Naive B cell (primary cell): ENCODE measurements at regions not wholly inside any gene's neighbourhood (a gene's known extent, or its start where the extent isn't known, plus 50 kb on each side); places are given as distances from the start of the nearest gene placed in this dataset.

Source experiments
- ATAC-seq, 2 donors: fragments of 150-1000 bp; cut with Tn5 transposase; 2 replicates each; pipeline ENCODE4 v1.10.0; 2021; ENCODE audit warnings: low read depth in 2 of 2, mild to moderate bottlenecking in 2 of 2, moderate library complexity in 2 of 2
- DNase-seq: peaks from one replicate; pipeline ENCODE4 v3.0.0; 2022
- H3K27ac Mint-ChIP-seq, 6 donors: one replicate each; pipeline ENCODE4 v1.8.0; 2020 to 2022; ENCODE audit warnings: mild to moderate bottlenecking in 6 of 6, mixed read lengths in 6 of 6, moderate library complexity in 5 of 6, inconsistent platforms in 2 of 6
- H3K27me3 Mint-ChIP-seq, 3 donors: one replicate each; pipeline ENCODE4 v1.8.0; 2021 to 2022; ENCODE audit warnings: mixed read lengths in 3 of 3, mild to moderate bottlenecking in 1 of 3
- H3K36me3 Mint-ChIP-seq, 2 donors: one replicate each; pipeline ENCODE4 v1.8.0; 2020 to 2022; ENCODE audit warnings: mixed read lengths in 2 of 2, inconsistent platforms in 1 of 2, mild to moderate bottlenecking in 1 of 2
- H3K4me1 Mint-ChIP-seq, 3 donors: one replicate each; pipeline ENCODE4 v1.8.0; 2020 to 2022; ENCODE audit warnings: mixed read lengths in 3 of 3, inconsistent platforms in 1 of 3, mild to moderate bottlenecking in 1 of 3, moderate library complexity in 1 of 3
- H3K4me3 Mint-ChIP-seq, 8 donors: one replicate each; pipeline ENCODE4 v1.8.0; 2020 to 2022; ENCODE audit warnings: mild to moderate bottlenecking in 8 of 8, mixed read lengths in 8 of 8, moderate library complexity in 8 of 8, inconsistent platforms in 2 of 8
- H3K9me3 Mint-ChIP-seq, 7 donors: one replicate each; pipeline ENCODE4 v1.8.0; 2020 to 2022; ENCODE audit warnings: mixed read lengths in 7 of 7, mild to moderate bottlenecking in 5 of 7, inconsistent platforms in 2 of 7, moderate library complexity in 1 of 7

DNA sequence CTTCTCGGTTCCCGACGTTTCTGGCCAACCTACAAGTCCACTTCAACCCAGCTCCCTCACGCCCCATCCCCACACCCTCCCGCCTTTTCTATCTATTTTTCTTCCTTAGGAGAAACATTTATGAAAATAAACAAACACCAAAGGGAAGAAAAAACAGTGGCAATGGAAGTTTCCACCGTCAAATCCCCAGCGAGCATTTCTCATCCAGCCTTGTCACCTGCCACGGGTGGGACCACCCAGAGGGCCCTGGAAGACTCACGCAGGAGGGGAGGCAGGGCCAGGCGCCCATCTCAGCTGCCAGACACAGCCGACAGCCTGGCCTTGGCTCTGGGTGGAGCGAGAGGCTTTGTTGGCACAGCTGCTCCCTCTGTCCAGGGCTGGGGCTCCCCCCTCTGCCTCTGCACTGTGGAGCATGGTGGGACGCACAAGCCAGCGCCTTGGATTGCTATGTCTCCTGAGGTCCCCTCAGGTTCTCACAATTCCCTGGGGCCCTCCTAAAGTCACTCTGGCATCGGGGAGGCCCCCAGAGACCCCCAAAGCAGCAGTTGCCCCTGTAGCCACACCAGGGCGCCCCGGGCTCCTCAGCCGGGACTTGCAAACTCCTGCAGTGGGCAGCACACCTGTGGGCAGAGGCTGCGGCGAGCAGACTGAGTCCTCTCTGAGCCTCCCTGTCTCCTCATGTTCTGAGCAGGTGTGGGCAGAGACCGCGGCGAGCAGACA is 395.7 kb upstream of the SALL3 start:
- Mint-ChIP-seq H3K27me3 (no peaks in the 10 kb centered on the region), H3K4me1 (no peaks in the 10 kb centered on the region), H3K36me3 (no peaks in the 10 kb centered on the region), H3K27ac (no peak overlapping the region), H3K4me3 (no peak overlapping the region), H3K9me3 (peaks cover 0 to 2% (median 0%) of the 10 kb centered on the region in 7 donors)
- ATAC-seq = no peak
- DNase-seq = no peak

DNA sequence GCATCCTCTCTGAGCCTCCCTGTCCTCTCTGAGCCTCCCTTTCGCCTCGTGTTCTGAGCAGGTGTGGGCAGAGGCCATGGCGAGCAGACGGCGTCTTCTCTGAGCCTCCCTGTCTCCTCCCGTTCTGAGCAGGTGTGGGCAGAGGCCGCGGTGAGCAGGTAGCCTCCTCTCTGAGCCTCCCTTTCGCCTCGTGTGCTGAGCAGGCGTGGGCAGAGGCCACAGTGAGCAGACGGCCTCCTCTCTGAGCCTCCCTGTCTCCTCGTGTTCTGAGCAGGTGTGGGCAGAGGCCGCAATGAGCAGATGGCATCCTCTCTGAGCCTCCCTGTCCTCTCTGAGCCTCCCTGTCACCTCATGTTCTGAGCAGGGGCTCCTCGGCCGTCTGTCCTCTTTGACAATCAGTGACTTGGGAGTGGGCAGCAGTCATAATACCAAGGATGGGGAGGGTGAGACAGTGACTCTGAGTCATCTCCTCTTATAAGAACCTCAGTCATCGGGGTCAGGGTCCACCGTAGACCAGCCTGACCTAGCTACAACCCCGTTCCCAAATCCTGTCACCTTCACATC is 395.1 kb upstream of the SALL3 start:
- DNase-seq (no peak), ATAC-seq (no peak)
- Mint-ChIP-seq H3K4me3 (peak overlapping the region in 1 of 8 donors; percentile 47), H3K27ac (no peak overlapping the region), H3K27me3 (no peaks in the 10 kb centered on the region), H3K36me3 (no peaks in the 10 kb centered on the region), H3K4me1 (no peaks in the 10 kb centered on the region), H3K9me3 (peaks cover 0 to 2% (median 0%) of the 10 kb centered on the region in 7 donors)

GRCh38 chr18:78586586-78586985 is 393.0 kb upstream of the SALL3 start:
- Mint-ChIP-seq H3K4me1 (no peaks in the 10 kb centered on the region), H3K36me3 (no peaks in the 10 kb centered on the region), H3K27ac (no peak overlapping the region), H3K4me3 (no peak overlapping the region), H3K27me3 (no peaks in the 10 kb centered on the region), H3K9me3 (peaks cover 0 to 18% (median 0%) of the 10 kb centered on the region in 7 donors)
- ATAC-seq (no peak), DNase-seq (no peak)

DNA sequence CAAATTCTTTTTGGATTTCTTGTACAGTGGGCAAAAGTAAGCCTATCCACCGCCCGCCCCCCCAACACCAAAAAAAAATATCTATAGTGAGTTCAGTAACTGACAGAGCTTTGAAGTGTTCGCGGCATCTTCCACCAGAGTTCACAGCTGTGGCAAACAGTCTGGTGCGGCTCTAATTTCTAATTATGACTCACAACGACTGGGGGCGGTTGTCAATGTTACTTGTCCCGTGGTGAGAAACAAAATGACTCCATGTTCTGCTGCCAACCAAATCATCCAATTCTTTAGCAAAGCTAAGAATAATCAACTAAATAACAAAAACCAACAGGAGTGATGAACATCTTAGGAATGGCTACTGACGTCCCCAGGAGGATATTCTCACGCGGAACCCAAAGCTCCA is 392.5 kb upstream of the SALL3 start:
- no peak overlapping the region for H3K27ac Mint-ChIP-seq
- no peaks in the 10 kb centered on the region for H3K36me3 Mint-ChIP-seq
- H3K9me3 Mint-ChIP-seq = peaks cover 0 to 23% (median 2%) of the 10 kb centered on the region in 7 donors
- no peak overlapping the region for H3K4me3 Mint-ChIP-seq
- DNase-seq = no peak
- H3K4me1 Mint-ChIP-seq = no peaks in the 10 kb centered on the region
- no peak for ATAC-seq
- no peaks in the 10 kb centered on the region for H3K27me3 Mint-ChIP-seq

DNA sequence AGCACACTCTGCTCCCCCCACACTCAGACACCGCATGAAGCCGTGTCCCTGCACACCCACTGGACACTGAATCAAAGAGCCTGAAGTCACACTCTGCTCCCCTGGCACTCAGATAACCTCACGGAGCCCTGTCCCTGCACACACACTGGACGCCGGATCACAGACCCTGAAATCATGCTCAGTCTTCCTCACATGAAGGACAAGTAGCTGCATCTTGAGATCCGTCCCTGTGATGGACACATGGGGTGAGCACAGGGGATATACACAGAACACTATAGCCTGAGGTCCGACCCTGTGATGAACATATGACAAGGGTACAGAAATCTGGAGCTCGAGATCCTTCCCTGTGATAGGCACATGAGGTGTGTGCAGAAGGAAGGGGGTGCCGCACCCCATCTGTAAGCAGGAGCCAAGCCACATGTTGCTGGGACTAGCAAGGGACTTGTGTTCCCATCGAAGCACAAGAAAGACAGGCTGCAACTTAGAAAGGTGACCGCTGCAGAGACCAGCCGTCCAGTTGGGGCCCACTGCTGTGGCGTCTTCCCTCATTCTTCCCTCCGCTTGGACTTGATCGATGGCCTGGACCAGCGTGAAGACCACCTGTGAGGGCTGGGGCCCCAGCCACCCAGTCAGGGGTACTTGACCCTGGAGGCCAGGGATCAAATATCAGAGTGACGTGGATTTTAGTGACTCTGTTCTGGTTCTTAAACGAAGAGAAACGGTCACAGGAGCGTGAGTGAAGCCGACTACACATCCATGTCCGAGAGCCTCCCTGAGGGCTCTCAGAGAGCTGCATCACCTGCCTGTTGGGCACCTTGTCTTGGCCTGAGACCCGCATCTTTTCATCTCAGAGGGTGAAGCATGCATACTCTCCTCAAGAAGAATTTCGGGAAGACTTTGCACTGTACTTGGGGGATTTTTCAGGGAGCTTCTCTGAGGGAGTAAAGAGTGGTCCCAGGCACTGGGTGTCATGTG is 391.7 kb upstream of the SALL3 start:
- no peaks in the 10 kb centered on the region for H3K4me1 Mint-ChIP-seq
- H3K4me3 Mint-ChIP-seq = no peak overlapping the region
- H3K27ac Mint-ChIP-seq = no peak overlapping the region
- DNase-seq (no peak), ATAC-seq (no peak)
- H3K27me3 Mint-ChIP-seq = no peaks in the 10 kb centered on the region
- H3K9me3 Mint-ChIP-seq = peaks cover 0 to 29% (median 3%) of the 10 kb centered on the region in 7 donors
- H3K36me3 Mint-ChIP-seq = no peaks in the 10 kb centered on the region

GRCh38 chr18:78589916-78590437 is 389.6 kb upstream of the SALL3 start:
- Mint-ChIP-seq H3K36me3 (no peaks in the 10 kb centered on the region), H3K9me3 (peaks cover 2 to 43% (median 11%) of the 10 kb centered on the region in 7 donors), H3K27ac (no peak overlapping the region), H3K27me3 (no peaks in the 10 kb centered on the region), H3K4me3 (no peak overlapping the region), H3K4me1 (no peaks in the 10 kb centered on the region)
- ATAC-seq (no peak), DNase-seq (no peak)

DNA sequence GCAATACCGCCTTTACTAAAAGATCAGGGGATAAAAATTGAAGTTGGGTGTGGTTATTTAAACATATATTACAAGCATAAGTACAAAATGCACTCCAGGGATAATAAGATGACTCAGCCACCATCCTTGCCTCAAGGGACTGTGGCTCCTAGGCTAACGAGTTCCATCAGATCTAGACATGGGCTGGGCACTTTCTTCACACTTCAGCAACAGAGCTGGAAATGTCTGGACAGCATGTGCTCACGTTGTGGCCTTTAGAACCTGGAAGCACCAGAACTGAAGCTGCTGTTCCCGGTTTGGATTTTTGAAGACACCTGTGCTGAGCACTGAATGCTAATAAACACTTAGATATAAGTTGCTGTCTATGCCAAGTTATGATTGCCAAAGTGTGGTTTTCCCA is 384.2 kb upstream of the SALL3 start:
- ATAC-seq = no peak
- no peak for DNase-seq
- H3K27ac Mint-ChIP-seq = no peak overlapping the region
- peaks cover 2 to 41% (median 14%) of the 10 kb centered on the region in 7 donors for H3K9me3 Mint-ChIP-seq
- peaks cover 0 to 4% (median 3%) of the 10 kb centered on the region in 3 donors for H3K27me3 Mint-ChIP-seq
- H3K36me3 Mint-ChIP-seq = no peaks in the 10 kb centered on the region
- no peak overlapping the region for H3K4me3 Mint-ChIP-seq
- H3K4me1 Mint-ChIP-seq = no peaks in the 10 kb centered on the region

DNA sequence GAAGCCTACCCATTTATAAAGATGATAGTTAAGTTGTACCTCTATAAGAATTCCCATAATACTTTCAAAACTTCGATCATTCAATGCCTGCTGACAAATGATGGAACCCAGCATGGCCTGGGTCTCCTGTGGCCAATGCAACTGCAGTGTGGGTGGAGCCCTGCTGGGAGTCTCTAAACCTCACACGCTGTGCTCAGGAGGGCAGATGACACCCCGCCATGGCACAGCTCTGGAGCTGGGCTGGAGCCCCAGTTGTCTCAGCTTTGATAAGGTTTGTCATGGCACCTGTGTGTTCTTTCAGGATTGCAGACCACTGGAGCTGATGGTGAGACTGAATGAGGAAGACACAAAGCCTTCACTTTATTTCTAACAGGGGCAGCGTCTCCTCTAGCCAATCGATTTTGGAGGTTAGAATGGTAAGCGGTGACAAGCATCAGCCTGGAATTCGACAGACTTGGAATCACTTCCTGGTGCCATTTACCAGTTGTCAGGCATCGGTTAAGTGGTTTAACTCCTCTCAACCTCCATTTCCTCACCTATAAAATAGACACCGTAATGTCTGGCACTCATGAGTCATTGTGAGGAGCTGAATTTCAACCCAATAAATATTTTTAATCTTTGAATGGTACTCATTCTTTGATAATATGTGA is 383.6 kb upstream of the SALL3 start:
- ATAC-seq (no peak), DNase-seq (no peak)
- Mint-ChIP-seq H3K27ac (no peak overlapping the region), H3K36me3 (no peaks in the 10 kb centered on the region), H3K4me1 (no peaks in the 10 kb centered on the region), H3K4me3 (no peak overlapping the region), H3K9me3 (peaks cover 2 to 36% (median 14%) of the 10 kb centered on the region in 7 donors), H3K27me3 (peaks cover 0 to 4% (median 3%) of the 10 kb centered on the region in 3 donors)

GRCh38 chr18:78596794-78597345 is 382.7 kb upstream of the SALL3 start:
- DNase-seq (no peak), ATAC-seq (no peak)
- no peak overlapping the region for H3K4me3 Mint-ChIP-seq
- no peak overlapping the region for H3K27ac Mint-ChIP-seq
- peaks cover 0 to 4% (median 3%) of the 10 kb centered on the region in 3 donors for H3K27me3 Mint-ChIP-seq
- H3K36me3 Mint-ChIP-seq = no peaks in the 10 kb centered on the region
- H3K4me1 Mint-ChIP-seq = no peaks in the 10 kb centered on the region
- H3K9me3 Mint-ChIP-seq = peaks cover 2 to 28% (median 12%) of the 10 kb centered on the region in 7 donors

DNA sequence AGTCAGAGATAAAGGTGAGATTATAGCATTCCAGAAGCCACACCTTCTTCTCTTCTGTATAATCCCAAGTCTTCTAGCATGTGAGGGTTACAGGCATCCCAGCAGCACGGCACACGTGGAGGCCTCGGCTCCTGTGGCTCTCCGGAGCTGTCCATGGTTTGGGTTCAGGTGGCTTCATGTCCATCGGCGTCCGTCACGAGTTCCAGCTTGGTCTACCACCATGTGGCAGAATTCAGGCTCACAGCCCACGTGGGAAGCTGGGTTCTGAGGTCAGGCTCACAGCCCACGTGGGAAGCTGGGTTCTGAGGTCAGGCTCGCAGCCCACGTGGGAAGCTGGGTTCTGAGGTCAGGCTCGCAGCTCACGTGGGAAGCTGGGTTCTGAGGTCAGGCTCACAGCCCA is 378.3 kb upstream of the SALL3 start:
- Mint-ChIP-seq H3K27me3 (peaks cover 0 to 4% (median 3%) of the 10 kb centered on the region in 3 donors), H3K36me3 (no peaks in the 10 kb centered on the region), H3K4me3 (no peak overlapping the region), H3K9me3 (peaks cover 0 to 19% (median 6%) of the 10 kb centered on the region in 7 donors), H3K27ac (no peak overlapping the region), H3K4me1 (no peaks in the 10 kb centered on the region)
- ATAC-seq (no peak), DNase-seq (no peak)

- Mint-ChIP-seq H3K4me3 (no peak overlapping the region), H3K4me1 (no peaks in the 10 kb centered on the region), H3K9me3 (peaks cover 0 to 24% (median 6%) of the 10 kb centered on the region in 7 donors), H3K27ac (no peak overlapping the region), H3K27me3 (peaks cover 0 to 4% (median 3%) of the 10 kb centered on the region in 3 donors), H3K36me3 (no peaks in the 10 kb centered on the region)
- no peak for DNase-seq
- no peak for ATAC-seq
Measured at GRCh38 chr18:78601923-78602322, 377.7 kb upstream of the SALL3 start.

DNA sequence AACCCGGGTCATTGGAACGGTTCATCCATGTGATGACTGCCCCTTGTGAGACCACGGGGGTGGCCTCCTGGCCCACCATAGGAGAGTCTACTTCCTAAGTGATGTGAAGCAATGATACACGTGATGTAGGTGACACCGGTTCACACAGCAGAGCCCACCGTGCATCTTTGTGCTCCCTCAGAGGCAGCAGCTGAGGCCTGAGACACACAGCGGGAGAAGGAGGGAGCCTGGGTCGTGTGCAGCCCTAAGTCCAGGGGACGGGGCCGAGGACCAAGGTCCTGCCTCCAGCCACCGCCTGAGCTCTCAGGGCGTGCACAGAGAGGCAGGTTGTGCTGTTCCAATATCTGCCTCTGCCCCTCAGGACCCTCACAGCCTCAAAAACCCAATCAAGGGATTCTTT is 377.2 kb upstream of the SALL3 start:
- no peak for DNase-seq
- Mint-ChIP-seq H3K4me3 (no peak overlapping the region), H3K36me3 (no peaks in the 10 kb centered on the region), H3K4me1 (no peaks in the 10 kb centered on the region), H3K9me3 (peaks cover 0 to 26% (median 6%) of the 10 kb centered on the region in 7 donors), H3K27me3 (peaks cover 0 to 4% (median 3%) of the 10 kb centered on the region in 3 donors), H3K27ac (no peak overlapping the region)
- no peak for ATAC-seq
